HEK293T (cell line): ENCODE measurements at regions not wholly inside any gene's neighbourhood (a gene's known extent, or its start where the extent isn't known, plus 50 kb on each side); places are given as distances from the start of the nearest gene placed in this dataset.

Experiments used
- ARNT ChIP-seq: fragments of 450-650 bp; IDR thresholded peaks from 2 replicates; pipeline ENCODE4 v1.6.1; 2017; ENCODE audit warnings: mild to moderate bottlenecking
- CTBP1 ChIP-seq: fragments of 450-650 bp; IDR thresholded peaks from 2 replicates; pipeline ENCODE4 v1.6.1; 2016; ENCODE audit warnings: borderline replicate concordance
- FOXA1 ChIP-seq: fragments of 450-650 bp; IDR thresholded peaks from 2 replicates; pipeline ENCODE4 v1.6.1; 2016; ENCODE audit warnings: mild to moderate bottlenecking
- FOXM1 ChIP-seq: fragments of 450-650 bp; IDR thresholded peaks from 2 replicates; pipeline ENCODE4 v1.6.1; 2017; ENCODE audit warnings: mild to moderate bottlenecking, borderline replicate concordance
- HDGF ChIP-seq: fragments of 450-650 bp; IDR thresholded peaks from 2 replicates; pipeline ENCODE4 v1.6.1; 2017; ENCODE audit warnings: antibody characterized with exemption, borderline replicate concordance
- NFRKB ChIP-seq: fragments of 450-650 bp; IDR thresholded peaks from 2 replicates; pipeline ENCODE4 v1.6.1; 2016; ENCODE audit warnings: mild to moderate bottlenecking, moderate library complexity
- PKNOX1 ChIP-seq: fragments of 450-650 bp; IDR thresholded peaks from 2 replicates; pipeline ENCODE4 v1.6.1; 2016
- SP1 ChIP-seq: fragments of 450-650 bp; IDR thresholded peaks from 2 replicates; pipeline ENCODE4 v1.6.1; 2017
- SUZ12 ChIP-seq: fragments of 450-650 bp; IDR thresholded peaks from 2 replicates; pipeline ENCODE4 v1.6.1; 2016; ENCODE audit warnings: mild to moderate bottlenecking

GRCh38 chr1:105180789-105181188, 1431.1 kb downstream of the AMY1C start:
- no peak for TF ChIP-seq PKNOX1
- TF ChIP-seq CTBP1 = no peak
- no peak for TF ChIP-seq FOXA1
- no peak for TF ChIP-seq FOXM1
- no peak for TF ChIP-seq ARNT
- TF ChIP-seq SUZ12 = no peak
- no peak for TF ChIP-seq SP1
- TF ChIP-seq NFRKB = no peak
- no peak for TF ChIP-seq HDGF
